HUES48 (cell line): ENCODE measurements at regions not wholly inside any gene's neighbourhood (a gene's known extent, or its start where the extent isn't known, plus 50 kb on each side); places are given as distances from the start of the nearest gene placed in this dataset.

Experiments
- H3K27ac ChIP-seq: one replicate; pipeline ENCODE4 v1.7.0; 2013; ENCODE audit warnings: low read depth, low read length, inconsistent platforms
- H3K27me3 ChIP-seq: 2 replicates; pipeline ENCODE4 v1.6.1; 2013; ENCODE audit warnings: mild to moderate bottlenecking, low read length; ENCODE audit not compliant: control insufficient read depth, insufficient read depth
- H3K36me3 ChIP-seq: 2 replicates; pipeline ENCODE4 v1.6.1; 2013; ENCODE audit warnings: low read length; ENCODE audit not compliant: control insufficient read depth, insufficient read depth
- H3K4me1 ChIP-seq: 2 replicates; pipeline ENCODE4 v1.6.1; 2013; ENCODE audit warnings: mild to moderate bottlenecking, low read length; ENCODE audit not compliant: control insufficient read depth, insufficient read depth
- H3K4me3 ChIP-seq: 2 replicates; pipeline ENCODE4 v1.5.1; 2013; ENCODE audit warnings: mild to moderate bottlenecking, low read depth, low read length
- H3K9ac ChIP-seq: 2 replicates; pipeline ENCODE4 v1.6.1; 2013; ENCODE audit warnings: mild to moderate bottlenecking, low read depth, low read length, moderate library complexity
- H3K9me3 ChIP-seq: 2 replicates; pipeline ENCODE4 v1.6.1; 2013; ENCODE audit warnings: low read length; ENCODE audit not compliant: control insufficient read depth, insufficient read depth

DNA sequence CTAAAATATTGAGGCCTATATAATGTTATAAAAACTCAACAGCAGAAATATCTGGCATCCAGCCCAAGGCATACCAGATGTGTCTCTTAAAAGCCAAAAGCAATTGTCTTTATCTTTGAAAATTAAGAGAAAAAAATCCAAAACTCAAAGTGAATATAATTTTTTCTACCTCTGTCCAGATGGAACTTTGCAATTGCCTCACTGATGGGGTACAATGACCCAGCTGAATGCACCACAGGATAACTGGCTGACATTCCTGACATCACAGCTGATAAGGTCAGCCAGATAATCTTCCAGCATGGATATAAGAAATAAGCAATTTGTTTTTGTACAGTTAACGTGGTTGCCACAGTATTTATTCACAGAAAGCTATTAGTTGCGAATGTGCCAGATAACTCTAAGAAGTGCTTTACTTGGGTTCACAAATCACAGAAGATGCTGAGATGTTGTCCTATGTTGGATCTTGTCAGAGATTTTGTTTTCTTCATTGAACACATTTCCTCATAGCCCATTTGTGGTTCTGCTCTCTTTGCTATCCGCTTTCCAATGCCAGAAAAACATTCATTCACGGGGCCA is 566.9 kb upstream of the CCDC54 start:
- Histone ChIP-seq H3K9ac (no peak overlapping the region), H3K9me3 (no peaks in the 10 kb centered on the region), H3K27ac (no peak overlapping the region), H3K27me3 (no peaks in the 10 kb centered on the region), H3K4me1 (no peaks in the 10 kb centered on the region), H3K36me3 (no peaks in the 10 kb centered on the region), H3K4me3 (no peak overlapping the region)

DNA sequence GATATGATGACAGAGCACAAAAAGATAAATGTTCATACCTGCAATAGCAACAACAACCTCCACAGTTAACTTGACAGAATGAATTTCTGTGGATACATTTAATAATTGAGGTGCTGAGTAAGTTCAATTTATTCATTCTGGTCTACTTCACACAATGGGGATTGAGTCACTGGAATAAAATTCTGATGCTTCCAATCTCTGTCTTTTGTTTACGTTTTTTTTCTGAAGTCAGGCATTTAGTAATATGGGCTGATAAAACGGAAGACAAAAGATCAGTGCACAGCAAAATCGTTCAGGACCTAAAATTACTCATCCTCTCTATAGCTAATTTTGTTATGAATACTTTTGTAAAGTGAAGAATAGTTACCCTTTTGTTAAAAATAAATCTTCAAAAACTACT is 565.9 kb upstream of the CCDC54 start:
- no peaks in the 10 kb centered on the region for H3K27me3 ChIP-seq
- H3K4me3 ChIP-seq, result no peak overlapping the region
- no peak overlapping the region for H3K27ac ChIP-seq
- H3K9ac ChIP-seq, result no peak overlapping the region
- no peaks in the 10 kb centered on the region for H3K4me1 ChIP-seq
- H3K9me3 ChIP-seq, result no peaks in the 10 kb centered on the region
- no peaks in the 10 kb centered on the region for H3K36me3 ChIP-seq

DNA sequence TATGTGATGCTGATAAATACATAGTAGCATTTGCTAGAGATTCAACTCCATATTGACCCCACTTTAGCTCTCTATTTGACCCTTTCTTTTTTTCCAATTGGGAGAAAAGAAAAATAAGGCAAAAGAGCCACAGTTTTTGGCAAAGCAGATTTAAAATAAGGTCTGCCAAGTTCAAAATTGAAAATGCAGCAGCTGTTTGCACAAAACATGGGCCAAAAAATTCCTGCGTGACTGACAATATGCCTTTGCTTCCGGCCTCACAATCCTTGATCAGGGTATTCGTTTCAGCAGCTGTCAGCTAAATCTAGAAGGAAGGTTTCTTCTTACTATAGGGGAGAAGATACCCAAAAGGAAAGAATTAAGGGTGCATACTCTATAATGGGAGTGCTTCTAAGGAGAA is 563.5 kb upstream of the CCDC54 start:
- Histone ChIP-seq H3K9ac (no peak overlapping the region), H3K4me3 (no peak overlapping the region), H3K9me3 (no peaks in the 10 kb centered on the region), H3K4me1 (peaks cover 8% of the 10 kb centered on the region), H3K36me3 (no peaks in the 10 kb centered on the region), H3K27ac (no peak overlapping the region), H3K27me3 (no peaks in the 10 kb centered on the region)

DNA sequence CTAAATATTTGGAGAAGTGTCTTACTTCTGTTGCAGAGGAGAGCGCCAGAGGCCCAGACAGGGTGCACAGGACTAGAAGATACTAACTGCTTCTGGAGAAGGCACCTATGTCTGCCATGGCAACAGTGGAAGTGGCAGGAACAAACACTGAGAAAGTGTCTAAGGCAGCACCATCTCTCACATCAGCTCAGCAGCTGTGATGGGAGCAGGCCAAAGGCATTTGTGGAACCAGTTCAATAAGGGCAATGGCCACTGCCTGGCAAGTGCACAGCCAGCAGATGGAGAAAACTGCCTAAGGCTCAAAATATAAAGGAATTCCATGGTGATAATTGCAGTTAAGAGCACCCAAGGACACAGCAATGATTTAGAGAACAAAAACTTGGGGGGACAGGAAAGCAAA is 563.0 kb upstream of the CCDC54 start:
- no peaks in the 10 kb centered on the region for H3K9me3 ChIP-seq
- no peak overlapping the region for H3K4me3 ChIP-seq
- H3K27ac ChIP-seq, result no peak overlapping the region
- no peaks in the 10 kb centered on the region for H3K36me3 ChIP-seq
- no peak overlapping the region for H3K9ac ChIP-seq
- peaks cover 8% of the 10 kb centered on the region for H3K4me1 ChIP-seq
- H3K27me3 ChIP-seq, result no peaks in the 10 kb centered on the region

DNA sequence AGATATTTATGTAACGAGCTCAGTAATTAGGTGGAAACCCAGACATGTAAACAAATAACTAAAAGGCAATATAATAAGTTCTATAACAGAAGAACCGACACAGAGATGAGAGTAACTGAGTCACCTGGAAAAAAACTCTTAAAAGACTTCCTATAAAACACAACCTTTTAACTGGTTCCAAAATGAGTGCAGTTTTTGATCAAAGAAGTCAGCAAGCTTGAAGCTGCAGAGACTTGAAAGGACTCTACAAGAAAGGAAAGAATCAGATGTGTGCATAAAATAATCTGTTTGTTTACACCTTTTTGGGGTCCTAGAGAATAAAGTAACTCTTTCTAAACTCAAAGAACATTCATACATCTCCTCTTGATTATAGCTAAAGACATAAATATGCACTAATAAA is 560.4 kb upstream of the CCDC54 start:
- Histone ChIP-seq H3K9ac (no peak overlapping the region), H3K36me3 (no peaks in the 10 kb centered on the region), H3K4me3 (no peak overlapping the region), H3K27me3 (no peaks in the 10 kb centered on the region), H3K9me3 (no peaks in the 10 kb centered on the region), H3K27ac (no peak overlapping the region), H3K4me1 (peaks cover 8% of the 10 kb centered on the region)

DNA sequence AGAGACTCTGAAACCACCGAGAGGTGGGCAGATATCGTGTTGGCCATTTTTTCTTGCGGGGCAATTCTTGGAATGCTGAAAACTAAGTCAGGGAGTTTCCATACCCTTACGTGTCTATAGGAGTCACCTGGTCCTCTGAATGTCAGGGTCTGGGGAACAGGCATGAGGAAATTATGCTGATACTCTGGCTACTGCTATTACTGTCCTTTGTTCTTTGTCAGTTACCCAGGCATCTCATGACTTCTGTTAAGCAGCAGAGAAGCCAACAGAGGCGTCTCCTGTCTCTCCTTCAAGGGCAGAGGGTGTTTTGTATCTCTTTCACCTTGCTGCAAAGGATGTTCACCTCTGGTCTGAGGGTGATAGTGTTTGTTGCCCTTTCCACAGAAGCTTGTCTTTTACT is 559.5 kb upstream of the CCDC54 start:
- H3K27me3 ChIP-seq, result no peaks in the 10 kb centered on the region
- no peak overlapping the region for H3K9ac ChIP-seq
- H3K27ac ChIP-seq, result peak overlapping the region; percentile 29

DNA sequence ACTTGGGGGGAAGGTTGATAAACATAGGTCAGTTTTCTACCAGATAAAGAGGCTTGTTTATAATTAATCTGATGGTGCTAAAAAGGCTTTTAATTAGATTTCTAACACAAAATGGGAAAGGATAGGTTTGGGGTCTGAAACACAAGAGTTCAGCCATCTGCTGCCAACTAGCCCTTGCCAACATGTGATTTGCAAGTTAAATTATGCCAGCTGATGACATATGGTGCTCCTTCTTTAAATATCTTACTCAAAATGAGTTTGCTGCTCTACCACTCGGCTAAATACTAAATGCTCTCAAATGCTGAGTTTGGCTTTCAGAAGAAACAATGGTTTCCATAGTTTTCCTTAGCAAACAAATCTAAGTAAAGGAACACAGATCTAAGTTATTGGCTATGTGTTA is 557.8 kb upstream of the CCDC54 start:
- H3K4me1 ChIP-seq, result peaks cover 8% of the 10 kb centered on the region
- H3K9me3 ChIP-seq, result no peaks in the 10 kb centered on the region
- no peak overlapping the region for H3K27ac ChIP-seq
- H3K4me3 ChIP-seq, result no peak overlapping the region
- no peak overlapping the region for H3K9ac ChIP-seq
- no peaks in the 10 kb centered on the region for H3K27me3 ChIP-seq
- H3K36me3 ChIP-seq, result no peaks in the 10 kb centered on the region

More for the DNA sequence above, 559.5 kb upstream of the CCDC54 start:
- no peaks in the 10 kb centered on the region for H3K9me3 ChIP-seq
- H3K4me1 ChIP-seq, result peaks cover 8% of the 10 kb centered on the region
- no peak overlapping the region for H3K4me3 ChIP-seq
- no peaks in the 10 kb centered on the region for H3K36me3 ChIP-seq

DNA sequence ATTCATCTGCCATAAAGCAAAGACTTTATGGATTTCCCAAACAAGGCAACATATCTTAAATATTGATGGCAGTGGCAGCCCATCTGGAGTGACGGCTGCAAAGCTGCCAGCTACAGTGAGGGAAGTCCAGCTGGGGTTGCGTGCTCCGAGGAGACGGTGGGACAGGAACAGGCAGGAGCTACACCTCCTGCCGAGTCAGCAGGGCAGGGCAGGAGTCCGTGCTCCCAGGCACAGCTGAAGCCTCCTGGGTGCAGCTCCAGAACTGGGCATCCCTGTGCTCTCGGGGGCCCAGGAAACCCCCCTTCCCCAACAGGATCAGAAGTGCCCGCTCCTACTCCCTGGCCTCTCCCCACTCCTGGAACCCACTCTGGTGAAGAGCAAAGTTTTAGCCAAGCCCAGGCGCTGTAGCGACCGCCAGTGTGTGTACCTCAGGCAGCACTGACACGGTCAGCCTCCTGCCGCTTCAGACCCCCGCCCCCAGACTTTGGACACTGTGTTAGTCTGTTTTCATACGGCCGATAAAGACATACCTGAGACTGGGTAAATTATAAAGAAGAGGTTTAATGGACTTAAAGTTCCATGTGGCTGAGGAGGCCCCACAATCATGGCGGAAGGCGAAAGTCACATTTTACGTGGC is 556.4 kb upstream of the CCDC54 start:
- Histone ChIP-seq H3K27ac (no peak overlapping the region), H3K9ac (no peak overlapping the region), H3K36me3 (no peaks in the 10 kb centered on the region), H3K9me3 (no peaks in the 10 kb centered on the region), H3K27me3 (no peaks in the 10 kb centered on the region), H3K4me1 (peaks cover 19% of the 10 kb centered on the region), H3K4me3 (no peak overlapping the region)

DNA sequence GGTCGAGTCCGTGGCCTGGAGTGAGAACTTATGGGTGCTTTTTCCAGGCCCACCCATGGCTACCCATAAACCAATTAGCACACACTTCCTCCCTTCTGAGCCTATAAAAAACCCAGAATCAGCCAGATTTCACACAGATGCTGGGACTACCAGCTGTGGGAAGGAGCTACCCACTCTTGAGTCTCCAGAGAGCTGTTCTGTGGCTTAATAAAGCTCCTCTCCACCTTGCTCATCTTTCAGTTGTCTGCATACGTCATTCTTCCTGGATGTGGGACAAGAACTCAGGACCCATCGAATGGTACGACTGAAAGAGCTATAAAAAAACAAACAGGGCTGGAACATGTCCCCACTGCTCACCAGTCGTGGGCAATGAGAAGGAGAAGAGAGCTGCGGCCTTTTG is 555.4 kb upstream of the CCDC54 start:
- H3K36me3 ChIP-seq, result no peaks in the 10 kb centered on the region

DNA sequence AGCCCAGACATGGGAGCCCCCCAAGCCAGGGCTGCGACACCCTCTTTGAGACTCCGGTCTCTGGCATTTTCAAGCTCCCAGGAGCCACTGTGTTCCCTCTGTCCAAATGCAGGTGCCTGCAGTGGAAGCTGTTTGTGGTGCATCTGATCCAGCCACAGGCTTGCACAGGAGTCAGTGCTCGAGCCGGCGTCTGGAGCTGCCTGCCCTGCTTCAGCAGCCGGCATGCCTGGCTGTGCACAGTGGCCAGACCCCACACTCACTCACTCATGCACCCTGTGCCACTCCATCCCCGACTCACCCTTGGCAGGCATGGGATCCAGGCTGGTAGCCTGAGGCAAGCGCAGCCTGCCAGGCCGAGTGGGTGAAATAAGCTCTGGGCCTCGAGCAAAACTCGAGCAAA is 555.0 kb upstream of the CCDC54 start:
- H3K9ac ChIP-seq, result no peak overlapping the region
- no peaks in the 10 kb centered on the region for H3K36me3 ChIP-seq
- H3K4me3 ChIP-seq, result no peak overlapping the region
- no peaks in the 10 kb centered on the region for H3K9me3 ChIP-seq
- H3K27ac ChIP-seq, result no peak overlapping the region
- H3K4me1 ChIP-seq, result peaks cover 32% of the 10 kb centered on the region
- no peaks in the 10 kb centered on the region for H3K27me3 ChIP-seq

More for the DNA sequence above, 555.4 kb upstream of the CCDC54 start:
- H3K27me3 ChIP-seq, result no peaks in the 10 kb centered on the region
- H3K4me3 ChIP-seq, result no peak overlapping the region
- H3K27ac ChIP-seq, result no peak overlapping the region
- peaks cover 28% of the 10 kb centered on the region for H3K4me1 ChIP-seq
- H3K9ac ChIP-seq, result no peak overlapping the region
- H3K9me3 ChIP-seq, result no peaks in the 10 kb centered on the region

DNA sequence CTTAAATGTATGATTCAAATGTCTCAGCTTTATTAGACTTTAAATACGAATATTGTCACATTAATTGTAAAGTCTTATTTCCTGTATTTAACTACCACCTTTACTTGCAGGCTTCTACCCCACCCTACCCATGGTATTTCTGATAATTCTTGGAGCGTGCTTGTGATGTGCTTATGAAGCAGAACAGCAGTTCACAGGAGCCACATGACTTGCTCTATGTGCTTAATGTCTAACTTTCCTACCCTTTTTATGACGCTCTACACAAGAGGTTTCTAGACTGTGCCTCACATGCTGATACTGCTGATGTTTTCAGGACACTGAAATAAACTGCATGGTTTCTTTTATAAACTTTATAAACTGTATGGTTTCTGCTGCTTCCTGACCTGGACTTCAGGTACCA is 553.5 kb upstream of the CCDC54 start:
- H3K27me3 ChIP-seq, result no peaks in the 10 kb centered on the region
- no peaks in the 10 kb centered on the region for H3K36me3 ChIP-seq
- no peaks in the 10 kb centered on the region for H3K9me3 ChIP-seq
- H3K4me3 ChIP-seq, result no peak overlapping the region
- H3K9ac ChIP-seq, result no peak overlapping the region
- peaks cover 39% of the 10 kb centered on the region for H3K4me1 ChIP-seq
- H3K27ac ChIP-seq, result no peak overlapping the region
